Sigmoid colon (tissue), 4 donors: ENCODE measurements at regions not wholly inside any gene's neighbourhood (a gene's known extent, or its start where the extent isn't known, plus 50 kb on each side); places are given as distances from the start of the nearest gene placed in this dataset.

Source experiments
- CTCF ChIP-seq, 4 experiments: fragments of 450-650 bp in 3 of 4; fragments of 200-600 bp in 1 of 4; IDR thresholded peaks; one replicate each; pipeline ENCODE4 v1.5.1; 2016 to 2019; ENCODE audit warnings: antibody characterized with exemption in 4 of 4, mild to moderate bottlenecking in 3 of 4, moderate library complexity in 2 of 4
- EP300 ChIP-seq, 4 donors: sonication (generic); formaldehyde crosslinking; IDR thresholded peaks; one replicate each; pipeline ENCODE4 v1.6.1; 2017; ENCODE audit warnings: antibody characterized with exemption in 4 of 4
- POLR2A ChIP-seq, 2 donors: fragments of 450-650 bp; IDR thresholded peaks; one replicate each; pipeline ENCODE4 v1.6.1; 2016; ENCODE audit warnings: antibody characterized with exemption in 2 of 2, mild to moderate bottlenecking in 2 of 2, moderate library complexity in 2 of 2
- POLR2AphosphoS5 ChIP-seq, 4 donors: sonication (generic); formaldehyde crosslinking; IDR thresholded peaks; one replicate each; pipeline ENCODE4 v1.6.1; 2017; ENCODE audit warnings: antibody characterized with exemption in 4 of 4

DNA sequence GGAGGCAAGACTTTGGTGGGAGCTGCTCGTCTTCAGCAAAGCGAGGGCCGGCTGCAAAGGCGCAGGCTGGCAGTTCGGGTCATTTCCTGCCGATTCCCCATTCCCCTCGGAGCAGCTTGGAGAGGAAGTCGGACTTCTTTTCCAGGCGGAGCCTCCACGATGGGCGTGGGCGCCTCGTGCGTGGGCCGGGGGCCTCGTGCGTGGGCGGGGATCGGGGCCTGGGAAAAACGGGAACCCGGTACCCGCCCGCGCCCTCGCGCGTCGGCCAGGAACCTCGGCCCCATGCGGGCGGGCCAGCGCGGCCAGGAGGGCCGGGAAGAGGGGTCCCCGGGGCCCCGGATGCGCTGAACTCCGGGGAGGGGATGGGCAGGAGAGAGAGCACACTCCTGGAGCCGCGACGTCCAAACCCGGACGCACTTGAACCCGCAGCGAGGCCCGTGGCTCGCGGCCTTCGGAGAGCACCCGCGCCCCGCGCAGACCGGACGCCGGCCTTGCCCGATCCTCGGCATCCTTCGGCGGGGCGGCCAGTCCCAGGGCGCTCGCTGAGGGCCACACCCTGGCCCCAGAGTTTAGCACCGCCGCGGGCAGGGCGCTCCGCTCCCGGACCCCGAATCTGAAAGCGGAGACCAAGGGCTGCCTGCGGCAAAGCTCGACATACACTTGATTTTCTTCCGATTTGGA, 368.4 kb downstream of the MTX2 start:
- TF ChIP-seq POLR2AphosphoS5 (IDR thresholded peaks at IDR 0.05) (peak in 3 of 4 donors; percentile 5 to 18 (median 16)), CTCF (IDR thresholded peaks at IDR 0.05) (no peak), POLR2A (IDR thresholded peaks at IDR 0.05) (no peak), EP300 (IDR thresholded peaks at IDR 0.05) (no peak)
